ENCODE measurements at regions not wholly inside any gene's neighbourhood (a gene's known extent, or its start where the extent isn't known, plus 50 kb on each side); places are given as distances from the start of the nearest gene placed in this dataset.

- no peak for TF ChIP-seq CTCF (IDR thresholded peaks at IDR 0.05)
- no peak for TF ChIP-seq POLR2AphosphoS5 (IDR thresholded peaks at IDR 0.05)
These were observed 68.5 kb upstream of the HSPB3 start for GRCh38 chr5:54387031-54387430.
